ENCODE measurements at regions not wholly inside any gene's neighbourhood (a gene's known extent, or its start where the extent isn't known, plus 50 kb on each side); places are given as distances from the start of the nearest gene placed in this dataset.

- TF ChIP-seq PRDM15 (CRISPR knock-in tag; IDR thresholded peaks at IDR 0.05) (no peak), ZNF274 (IDR thresholded peaks at IDR 0.05; ENCODE audit: insufficient read depth, insufficient read length) (no peak), ZNF207 (IDR thresholded peaks at IDR 0.05; ENCODE audit: borderline replicate concordance) (no peak), RUNX3 (IDR thresholded peaks at IDR 0.05; ENCODE audit: low read length) (peak; percentile 28; the same call in 1 of the 2 replicates), SUZ12 (IDR thresholded peaks at IDR 0.05; ENCODE audit: unreplicated experiment) (no peak), HSF1 (IDR thresholded peaks at IDR 0.05; ENCODE audit: low read depth, low read length) (no peak)
Measured at GRCh38 chr1:244150665-244151064, 99.6 kb downstream of the ZBTB18 start (continued).

GRCh38 chr1:244151537-244151936 lies 100.5 kb downstream of the ZBTB18 start:
- Histone ChIP-seq H3K4me1 (ENCODE audit: control insufficient read depth, insufficient read depth, low read length) (no peaks in the 10 kb centered on the region), H3K4me3 (no peak overlapping the region), H3K9me3 (replicated peaks; ENCODE audit: control insufficient read depth, insufficient read depth, low read length) (no peaks in the 10 kb centered on the region), H3K36me3 (ENCODE audit: control insufficient read depth in 2 of 2, insufficient read depth in 2 of 2, low read length in 1 of 2) (no peaks in the 10 kb centered on the region), H3K4me2 (ENCODE audit: control insufficient read depth, insufficient read depth) (no peak overlapping the region), H3K79me2 (ENCODE audit: control insufficient read depth, insufficient read depth, low read length) (no peaks in the 10 kb centered on the region), H4K20me1 (ENCODE audit: control insufficient read depth, insufficient read depth) (no peaks in the 10 kb centered on the region), H3K27ac (ENCODE audit: control insufficient read depth, insufficient read depth) (no peak overlapping the region), H2AFZ (ENCODE audit: control insufficient read depth, low read depth, low read length) (no peak overlapping the region), H3K27me3 (replicated peaks in 1 of 2; ENCODE audit: control insufficient read depth in 2 of 2, insufficient read depth in 2 of 2, low read length in 1 of 2) (no peaks in the 10 kb centered on the region; a peak in 1 of 4 replicates), H3K9ac (ENCODE audit: control insufficient read depth, insufficient read depth, low read length) (no peak overlapping the region)
- DNase-seq (ENCODE audit: low read depth, low spot score) = no peak
- 79% methylated on average over 4 of the region's 4 CpGs for WGBS (ENCODE audit: insufficient coverage, insufficient replicate concordance, low lambda C conversion rate, missing lambda C conversion rate)
- ChIA-PET CTCF (no interaction called here), POLR2A (no interaction called here), RAD21 (ENCODE audit: unreplicated experiment) (no interaction called here), SMC1A (ENCODE audit: uncharacterized antibody, unreplicated experiment) (interaction anchor here (1.0 kb wide), 1 partner anchor 129 kb away, joined by 3 read pairs; no protein-coding TSS in a partner anchor)
- intact Hi-C loops (cut with micrococcal nuclease; ENCODE audit: unreplicated experiment) = no loop called here
- BruUV-seq (replicated peaks) = no TSS peak
- no peak for TF ChIP-seq USF2 (IDR thresholded peaks at IDR 0.05; ENCODE audit: borderline replicate concordance, low read depth, low read length)
- no peak for FAIRE-seq
- in situ Hi-C loops (cut with MboI) = no loop called here
- no peak for ATAC-seq
